ENCODE measurements at regions not wholly inside any gene's neighbourhood (a gene's known extent, or its start where the extent isn't known, plus 50 kb on each side); places are given as distances from the start of the nearest gene placed in this dataset.
"Not testable (repeated sequence)": the region's sequence is repeated elsewhere in the genome, so short reads cannot be mapped to it uniquely, and the experiment has no call there.

GRCh38 chr13:74246487-74246886, 112.3 kb upstream of the KLF12 start:
- TF ChIP-seq GATA1 (IDR thresholded peaks at IDR 0.05; ENCODE audit: low read depth, low read length) (no peak), POLR2A (IDR thresholded peaks at IDR 0.05; ENCODE audit: low read length) (no peak)
- no peak for DNase-seq

GRCh38 chr13:74243637-74244526, 109.7 kb upstream of the KLF12 start:
- TF ChIP-seq GATA1 (IDR thresholded peaks at IDR 0.05; ENCODE audit: low read depth, low read length) (no peak), POLR2A (IDR thresholded peaks at IDR 0.05; ENCODE audit: low read length) (no peak)
- no peak for DNase-seq

GRCh38 chr13:74241343-74241742, 107.1 kb upstream of the KLF12 start:
- DNase-seq: not testable (repeated sequence)

GRCh38 chr13:74230984-74231501, 96.8 kb upstream of the KLF12 start:
- TF ChIP-seq POLR2A (IDR thresholded peaks at IDR 0.05; ENCODE audit: low read length): no peak
- TF ChIP-seq GATA1 (IDR thresholded peaks at IDR 0.05; ENCODE audit: low read depth, low read length): no peak
- no peak for DNase-seq

GRCh38 chr13:74229242-74229641, 95.0 kb upstream of the KLF12 start:
- TF ChIP-seq GATA1 (IDR thresholded peaks at IDR 0.05; ENCODE audit: low read depth, low read length): no peak
- no peak for TF ChIP-seq POLR2A (IDR thresholded peaks at IDR 0.05; ENCODE audit: low read length)
- no peak for DNase-seq

GRCh38 chr13:74227476-74228158, 93.4 kb upstream of the KLF12 start:
- no peak for DNase-seq
- no peak for TF ChIP-seq GATA1 (IDR thresholded peaks at IDR 0.05; ENCODE audit: low read depth, low read length)
- no peak for TF ChIP-seq POLR2A (IDR thresholded peaks at IDR 0.05; ENCODE audit: low read length)

GRCh38 chr13:74226791-74227475, 92.7 kb upstream of the KLF12 start:
- no peak for DNase-seq
- no peak for TF ChIP-seq POLR2A (IDR thresholded peaks at IDR 0.05; ENCODE audit: low read length)
- no peak for TF ChIP-seq GATA1 (IDR thresholded peaks at IDR 0.05; ENCODE audit: low read depth, low read length)

GRCh38 chr13:74221752-74222151, 87.5 kb upstream of the KLF12 start:
- no peak for TF ChIP-seq GATA1 (IDR thresholded peaks at IDR 0.05; ENCODE audit: low read depth, low read length)
- TF ChIP-seq POLR2A (IDR thresholded peaks at IDR 0.05; ENCODE audit: low read length): no peak

GRCh38 chr13:74219566-74219965, 85.4 kb upstream of the KLF12 start:
- no peak for TF ChIP-seq POLR2A (IDR thresholded peaks at IDR 0.05; ENCODE audit: low read length)
- no peak for DNase-seq

More at GRCh38 chr13:74221752-74222151, 87.5 kb upstream of the KLF12 start:
- DNase-seq: no peak

GRCh38 chr13:74218291-74218690, 84.1 kb upstream of the KLF12 start:
- DNase-seq: no peak

GRCh38 chr13:74217811-74218210, 83.6 kb upstream of the KLF12 start:
- DNase-seq: no peak
- no peak for TF ChIP-seq POLR2A (IDR thresholded peaks at IDR 0.05; ENCODE audit: low read length)
- TF ChIP-seq GATA1 (IDR thresholded peaks at IDR 0.05; ENCODE audit: low read depth, low read length): no peak

More at GRCh38 chr13:74218291-74218690, 84.1 kb upstream of the KLF12 start:
- no peak for TF ChIP-seq GATA1 (IDR thresholded peaks at IDR 0.05; ENCODE audit: low read depth, low read length)
- no peak for TF ChIP-seq POLR2A (IDR thresholded peaks at IDR 0.05; ENCODE audit: low read length)

- no peak for DNase-seq
- TF ChIP-seq GATA1 (IDR thresholded peaks at IDR 0.05; ENCODE audit: low read depth, low read length) (no peak), POLR2A (IDR thresholded peaks at IDR 0.05; ENCODE audit: low read length) (no peak)
Measured at GRCh38 chr13:74215420-74215819, 81.2 kb upstream of the KLF12 start.

- no peak for DNase-seq
Measured at GRCh38 chr13:74214321-74214720, 80.1 kb upstream of the KLF12 start.

More at GRCh38 chr13:74214321-74214720, 80.1 kb upstream of the KLF12 start:
- TF ChIP-seq GATA1 (IDR thresholded peaks at IDR 0.05; ENCODE audit: low read depth, low read length) (no peak), POLR2A (IDR thresholded peaks at IDR 0.05; ENCODE audit: low read length) (no peak)

Data from erythroblast (primary cell).